GM20431 (cell line): ENCODE measurements at regions not wholly inside any gene's neighbourhood (a gene's known extent, or its start where the extent isn't known, plus 50 kb on each side); places are given as distances from the start of the nearest gene placed in this dataset.
"Not testable (repeated sequence)": the region's sequence is repeated elsewhere in the genome, so short reads cannot be mapped to it uniquely, and the experiment has no call there.

Experiments
- in situ Hi-C: fragments of 300-500 bp; cut with MseI, MboI; formaldehyde crosslinking; loops from one replicate; pipeline ENCODE4 v1.15.0; 2020; ENCODE audit warnings: low sequenced_read_pairs; ENCODE audit not compliant: unreplicated experiment

DNA sequence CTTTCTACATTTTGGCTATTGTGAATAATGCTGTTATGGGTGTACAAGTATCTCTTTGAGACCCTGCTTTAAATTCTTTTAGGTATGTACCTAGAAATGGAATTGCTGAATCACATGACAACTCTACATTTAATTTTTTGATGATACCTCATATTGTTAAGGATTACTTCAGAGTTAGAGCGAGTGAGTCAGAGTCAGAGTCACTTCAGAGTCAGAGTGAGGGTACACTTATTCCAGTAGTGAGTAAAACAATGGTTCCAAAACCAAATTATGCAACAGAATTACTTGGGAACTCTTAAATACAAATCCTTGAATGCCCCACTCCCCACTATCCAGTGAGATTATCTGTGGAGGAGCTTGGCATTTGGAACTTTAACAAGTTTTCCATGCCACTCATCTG is 50.3 kb upstream of the SNRK start:
- in situ Hi-C loops: no loop called here

GRCh38 chr3:43233062-43233461 is 53.3 kb upstream of the SNRK start:
- in situ Hi-C loops: no loop called here

GRCh38 chr3:43231276-43232000 is 54.9 kb upstream of the SNRK start:
- in situ Hi-C loops: no loop called here

- in situ Hi-C loops: not testable (repeated sequence)
These were observed 56.5 kb upstream of the SNRK start for GRCh38 chr3:43229865-43230264.

GRCh38 chr3:43227685-43228084 is 58.7 kb upstream of the SNRK start:
- in situ Hi-C loops: not testable (repeated sequence)

GRCh38 chr3:43224405-43225073 is 61.8 kb upstream of the SNRK start:
- in situ Hi-C loops: no loop called here

DNA sequence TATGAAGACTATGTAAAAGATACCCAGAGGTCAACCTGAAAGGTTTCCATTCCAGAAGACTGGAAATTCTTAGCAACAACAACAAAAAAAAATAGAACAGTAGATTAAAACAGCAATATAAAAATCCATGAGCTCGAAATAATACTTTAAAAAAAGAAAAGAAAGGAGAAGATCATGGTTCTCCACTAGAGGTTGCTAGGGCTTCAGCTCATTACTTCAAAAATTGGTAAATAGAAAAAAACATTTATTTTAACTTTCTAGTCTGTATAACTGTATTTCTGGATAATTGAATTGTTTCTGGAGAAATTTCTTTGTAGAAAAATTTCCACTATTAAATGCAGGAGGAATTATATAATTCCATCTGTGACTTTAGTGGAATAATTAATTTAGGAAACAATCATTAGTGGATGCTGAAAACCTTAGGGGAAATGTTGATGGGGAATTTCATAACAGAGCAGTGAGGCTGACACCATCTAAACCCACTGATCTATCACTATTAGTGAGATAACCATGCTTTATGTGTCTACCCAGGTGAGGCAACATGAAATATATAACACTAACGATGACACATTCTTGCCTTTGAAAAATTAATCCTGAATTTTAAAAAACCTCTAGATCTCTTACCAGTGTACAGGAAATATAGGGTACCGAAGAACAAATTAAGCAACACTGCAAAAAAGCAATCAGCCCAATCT is 62.5 kb upstream of the SNRK start:
- in situ Hi-C loops: no loop called here

- in situ Hi-C loops: no loop called here
These were observed 63.8 kb upstream of the SNRK start for GRCh38 chr3:43222590-43222989.

GRCh38 chr3:43221076-43221475 is 65.3 kb upstream of the SNRK start:
- in situ Hi-C loops: no loop called here

DNA sequence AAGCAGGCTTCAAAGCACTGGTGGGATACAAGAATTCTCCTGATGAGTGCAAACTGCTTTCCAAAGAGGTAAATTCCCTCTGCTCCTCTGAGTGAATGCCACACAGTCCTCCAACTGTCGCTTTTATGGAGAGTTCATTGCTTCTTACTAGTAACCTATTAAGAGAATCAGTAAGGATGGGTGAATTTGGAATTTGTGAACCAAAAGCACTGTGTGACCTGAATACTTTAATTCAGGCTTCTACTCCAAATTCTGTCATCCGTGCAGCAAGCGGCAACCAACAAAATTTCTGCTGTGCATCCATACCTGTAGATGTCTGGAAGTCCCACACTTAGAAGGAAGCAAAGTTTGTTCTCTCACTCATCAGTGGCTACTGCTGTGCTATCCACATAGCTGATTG is 66.7 kb upstream of the SNRK start:
- in situ Hi-C loops: no loop called here

- in situ Hi-C loops: no loop called here
These were observed 67.4 kb upstream of the SNRK start for GRCh38 chr3:43218921-43219320.

DNA sequence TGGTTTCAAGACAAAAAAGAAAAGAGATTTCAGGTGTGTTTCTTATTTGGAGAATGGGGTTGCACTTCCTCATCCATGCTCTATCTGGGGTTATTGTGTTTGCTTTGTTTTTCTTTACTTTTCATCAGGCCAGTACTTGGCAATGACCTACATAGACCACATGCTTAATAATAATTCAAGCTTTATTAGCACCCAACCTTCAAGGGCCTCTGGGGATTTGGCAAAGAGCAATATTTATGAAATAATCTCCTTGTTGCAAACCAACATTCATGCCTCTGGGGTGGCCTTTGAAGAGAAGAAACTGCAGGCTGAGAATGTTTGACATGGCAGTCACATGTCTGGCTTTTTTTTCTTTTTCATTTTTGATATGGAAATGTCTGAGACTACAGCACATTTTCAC is 68.2 kb upstream of the SNRK start:
- in situ Hi-C loops: no loop called here

DNA sequence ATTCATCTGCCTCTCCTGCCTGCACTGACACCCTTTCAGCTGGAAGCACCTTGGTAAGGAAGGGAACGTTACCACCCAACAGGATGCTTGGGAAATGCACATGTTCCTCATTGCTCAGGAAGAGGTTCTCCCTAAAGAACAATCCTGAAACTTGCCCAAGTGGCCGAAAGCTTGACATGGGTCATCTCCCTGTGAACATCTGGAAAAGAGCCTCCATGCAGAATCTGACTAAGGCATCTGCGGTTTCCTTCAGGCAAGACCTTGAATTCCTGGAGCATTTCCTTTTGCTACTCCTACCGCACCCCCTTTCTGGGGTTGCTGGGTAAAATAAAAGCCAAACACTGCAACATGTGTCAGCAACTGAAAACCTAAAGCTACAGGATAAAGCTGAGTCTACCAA is 68.7 kb upstream of the SNRK start:
- in situ Hi-C loops: no loop called here

GRCh38 chr3:43217206-43217605 is 69.1 kb upstream of the SNRK start:
- in situ Hi-C loops: no loop called here

DNA sequence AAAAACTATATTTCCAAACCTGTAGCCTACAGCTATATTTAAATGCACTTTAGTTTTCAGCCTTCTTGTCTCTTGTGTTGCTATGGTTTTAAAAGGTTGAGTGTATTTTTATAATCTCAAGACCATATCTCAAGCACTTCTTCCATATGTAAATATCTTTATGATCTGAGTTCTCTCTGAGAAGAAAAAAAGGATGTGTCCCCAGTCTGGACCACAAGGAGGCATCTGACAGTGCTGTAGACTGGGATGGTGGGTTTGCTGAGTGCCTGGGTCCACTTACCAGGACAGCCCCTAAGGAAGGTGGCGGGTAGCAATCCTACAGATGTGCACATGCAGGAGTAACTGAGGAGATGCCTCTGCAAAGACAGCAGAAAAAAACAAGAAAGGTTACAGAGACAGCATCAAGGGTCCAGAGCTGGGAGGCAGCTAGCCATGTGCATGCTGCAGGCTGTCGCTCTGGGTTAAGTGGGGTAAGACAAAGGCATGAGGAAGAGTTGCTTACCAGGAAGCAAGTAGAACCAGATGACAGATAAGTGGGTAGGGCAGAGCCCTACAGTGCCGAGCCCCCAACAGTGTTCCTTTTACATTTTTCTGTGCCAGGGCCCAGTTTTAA is 70.6 kb upstream of the SNRK start:
- in situ Hi-C loops: no loop called here

DNA sequence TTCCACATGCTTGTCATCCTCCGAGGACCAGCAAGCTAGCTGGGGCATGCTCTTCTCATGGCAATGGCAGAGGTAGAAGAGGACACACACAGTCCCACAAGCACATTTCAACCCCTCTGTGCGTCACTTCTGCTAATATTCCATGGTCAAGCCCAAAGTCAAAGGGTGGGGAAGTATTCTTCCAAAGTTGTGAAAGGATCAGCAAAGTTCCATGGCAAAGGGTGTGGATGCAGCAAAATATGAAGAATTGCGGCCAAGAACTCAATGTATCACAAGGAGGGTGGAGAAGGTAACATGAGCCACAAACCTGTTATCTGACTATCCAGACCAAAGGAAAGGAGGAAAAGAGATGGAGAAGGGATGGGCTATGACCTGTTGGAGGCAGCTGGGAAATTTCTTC is 71.2 kb upstream of the SNRK start:
- in situ Hi-C loops: no loop called here

DNA sequence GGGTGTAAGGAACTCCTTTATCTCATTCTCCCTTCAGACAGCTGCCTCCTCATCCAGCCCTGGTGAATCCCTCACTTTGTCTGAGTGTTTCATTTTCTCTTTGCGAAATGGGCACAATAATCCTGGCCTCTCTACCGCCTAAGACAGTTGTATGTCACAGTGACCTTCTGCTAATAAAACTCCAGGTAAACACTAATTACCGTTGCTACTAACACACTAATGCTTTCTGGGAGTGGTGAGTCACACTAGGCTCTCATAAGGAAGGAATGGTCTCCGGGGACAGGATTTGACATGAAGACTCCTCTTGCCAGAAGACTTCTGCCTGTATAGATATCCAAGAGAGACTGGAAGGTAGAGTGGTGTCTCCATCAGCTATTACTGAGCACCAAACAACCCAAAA is 71.7 kb upstream of the SNRK start:
- in situ Hi-C loops: no loop called here

GRCh38 chr3:43213631-43214030 is 72.7 kb upstream of the SNRK start:
- in situ Hi-C loops: no loop called here

GRCh38 chr3:43212914-43213611 is 73.3 kb upstream of the SNRK start:
- in situ Hi-C loops: no loop called here

DNA sequence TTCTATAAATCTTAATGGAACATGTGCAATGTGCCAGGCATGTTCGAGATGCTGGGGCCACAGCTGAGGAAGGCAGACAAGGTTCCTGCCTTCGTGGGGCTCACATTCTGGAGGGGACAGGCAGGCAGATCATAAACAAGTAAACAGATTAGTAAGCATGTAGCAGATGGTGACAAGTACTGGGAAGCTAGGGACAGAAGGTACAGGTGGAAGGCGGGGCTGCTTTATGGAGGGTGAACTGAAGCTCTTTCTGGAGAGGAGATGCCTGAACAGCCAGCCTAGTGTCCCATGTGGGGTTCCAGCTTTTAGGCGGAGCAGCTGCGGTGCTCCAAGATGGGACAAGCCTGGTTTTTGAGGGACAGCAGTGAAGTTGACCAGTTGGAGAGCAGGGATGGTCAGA is 74.7 kb upstream of the SNRK start:
- in situ Hi-C loops: no loop called here
